CD4-positive, alpha-beta T cell treated with Interleukin-2 at 100 ng/mL for 4 hours (primary cell): ENCODE measurements at regions not wholly inside any gene's neighbourhood (a gene's known extent, or its start where the extent isn't known, plus 50 kb on each side); places are given as distances from the start of the nearest gene placed in this dataset.
"Not testable (repeated sequence)": the region's sequence is repeated elsewhere in the genome, so short reads cannot be mapped to it uniquely, and the experiment has no call there.

Source experiments
- DNase-seq: peaks from one replicate; pipeline ENCODE4 v3.0.0-alpha.2; 2020; ENCODE audit warnings: low spot score

DNA sequence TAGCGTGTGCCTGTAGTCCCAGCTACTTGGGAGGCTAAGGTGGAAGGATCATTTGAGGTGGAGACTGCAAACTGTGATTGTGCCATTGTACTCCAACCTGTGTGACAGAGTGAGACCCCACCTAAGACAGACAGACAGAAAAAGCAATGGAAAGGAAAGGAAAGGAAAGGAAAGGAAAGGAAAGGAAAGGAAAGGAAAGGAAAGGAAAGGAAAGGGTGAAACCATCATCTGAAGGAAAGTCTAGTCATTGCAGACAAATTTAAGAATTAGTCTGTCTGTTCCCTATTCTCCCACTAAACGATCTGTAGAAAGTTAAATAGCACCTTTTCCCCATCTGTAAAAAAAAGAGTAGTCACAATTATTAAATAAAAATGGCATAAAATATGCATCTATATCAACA lies 91.1 kb upstream of the SKAP2 start:
- DNase-seq, result no peak

DNA sequence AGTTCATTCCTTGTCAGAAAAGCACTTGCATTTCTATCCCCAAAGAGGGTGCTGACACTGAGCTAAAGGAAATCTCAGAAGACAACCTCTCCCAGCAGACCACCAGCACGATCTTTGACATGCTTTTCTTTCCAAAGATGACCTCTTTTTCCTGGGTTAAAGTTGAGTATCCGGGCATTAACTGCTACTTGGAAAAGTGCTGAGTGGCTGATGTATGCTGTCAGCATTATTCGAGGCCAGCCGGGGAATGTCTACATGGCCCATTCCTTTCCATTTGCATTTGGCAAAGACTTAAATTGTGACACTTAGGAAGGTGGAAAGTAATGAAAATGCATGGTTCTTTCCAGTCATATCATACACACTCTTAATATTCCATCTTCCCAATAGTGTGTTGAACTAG lies 90.6 kb upstream of the SKAP2 start:
- no peak for DNase-seq

- DNase-seq, result no peak
Measured at GRCh38 chr7:26951407-26951950, 87.1 kb upstream of the SKAP2 start.

- no peak for DNase-seq
Measured at GRCh38 chr7:26950889-26951288, 86.5 kb upstream of the SKAP2 start.

DNA sequence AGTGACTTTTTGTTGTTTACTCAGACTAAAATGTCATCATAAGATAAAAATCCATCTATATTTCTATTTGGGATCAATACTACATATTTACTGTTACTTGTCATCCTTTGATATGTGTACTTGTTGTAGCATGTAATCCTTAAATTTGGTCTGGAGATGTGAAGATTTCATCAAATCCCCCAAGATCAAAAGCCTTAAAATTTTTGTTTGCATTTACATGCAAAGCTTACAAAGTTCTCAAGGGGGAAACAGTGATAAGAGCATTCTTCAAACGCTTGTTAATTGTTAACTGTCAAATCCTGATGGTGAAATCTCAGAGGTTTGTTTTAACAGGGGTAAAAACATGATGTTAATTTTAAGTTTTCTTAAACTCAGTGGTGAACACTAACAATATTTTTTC lies 84.9 kb upstream of the SKAP2 start:
- DNase-seq, result no peak

DNA sequence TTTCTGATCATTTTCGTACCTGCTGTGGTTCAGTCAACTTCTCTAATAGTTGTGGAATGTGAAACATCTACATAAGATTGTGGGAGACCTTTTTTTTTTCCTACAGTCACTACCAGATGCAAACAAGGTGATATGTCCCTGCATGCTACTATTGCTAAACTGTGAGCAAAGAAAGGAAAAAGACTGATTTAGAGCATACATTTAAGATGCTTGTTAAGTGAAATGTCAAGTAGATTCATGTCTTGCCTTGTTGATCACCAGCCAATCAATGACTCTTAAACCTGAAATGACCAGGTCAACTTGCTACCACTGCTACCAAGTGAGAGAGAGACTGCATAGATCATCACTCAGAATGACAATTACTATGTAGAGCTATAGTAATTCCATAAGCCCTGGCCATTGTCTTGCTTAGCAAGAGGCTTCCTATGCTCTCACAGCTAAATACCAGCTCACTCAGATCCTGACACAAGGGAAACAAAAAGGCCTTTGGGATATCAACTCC lies 84.3 kb upstream of the SKAP2 start:
- no peak for DNase-seq

DNA sequence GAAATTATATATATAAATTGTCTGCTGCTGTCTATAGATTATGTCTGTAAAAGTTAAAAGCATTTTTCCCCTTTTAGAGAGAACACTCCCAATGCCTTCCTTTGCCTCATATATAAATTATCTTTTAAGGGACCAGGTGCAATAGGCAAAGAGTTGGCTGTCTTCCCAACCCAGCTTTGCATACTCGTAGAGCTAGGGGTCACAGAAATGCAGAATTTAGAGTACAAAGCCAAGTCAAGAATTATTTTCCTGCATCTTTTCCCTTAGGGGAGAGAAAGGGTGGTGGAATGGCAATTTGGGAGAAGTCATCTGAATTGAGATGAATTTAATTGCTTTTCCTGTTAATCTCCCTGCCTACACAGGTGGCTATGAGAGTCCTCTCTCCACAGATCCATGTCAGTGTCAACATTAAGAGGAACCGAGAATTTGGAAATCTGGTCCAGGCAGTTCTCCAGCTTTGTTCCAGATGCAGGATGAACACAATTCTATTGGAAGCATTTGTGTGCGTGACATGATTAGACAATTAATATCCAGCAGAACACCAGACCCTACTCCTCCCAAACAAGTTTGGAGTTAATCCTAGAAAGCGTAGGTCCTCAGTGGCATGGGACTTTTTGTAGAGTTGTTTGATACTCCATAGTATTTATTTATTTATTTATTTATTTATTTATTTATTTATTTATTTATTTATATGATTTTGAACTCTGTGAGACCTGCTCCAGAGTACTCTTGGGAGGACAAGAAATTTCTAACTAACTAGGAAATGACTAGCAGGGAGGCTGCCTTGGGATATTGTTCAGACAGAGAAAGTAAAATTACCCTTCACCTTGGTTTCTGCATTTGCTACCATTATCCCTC lies 80.3 kb upstream of the SKAP2 start:
- no peak for DNase-seq

DNA sequence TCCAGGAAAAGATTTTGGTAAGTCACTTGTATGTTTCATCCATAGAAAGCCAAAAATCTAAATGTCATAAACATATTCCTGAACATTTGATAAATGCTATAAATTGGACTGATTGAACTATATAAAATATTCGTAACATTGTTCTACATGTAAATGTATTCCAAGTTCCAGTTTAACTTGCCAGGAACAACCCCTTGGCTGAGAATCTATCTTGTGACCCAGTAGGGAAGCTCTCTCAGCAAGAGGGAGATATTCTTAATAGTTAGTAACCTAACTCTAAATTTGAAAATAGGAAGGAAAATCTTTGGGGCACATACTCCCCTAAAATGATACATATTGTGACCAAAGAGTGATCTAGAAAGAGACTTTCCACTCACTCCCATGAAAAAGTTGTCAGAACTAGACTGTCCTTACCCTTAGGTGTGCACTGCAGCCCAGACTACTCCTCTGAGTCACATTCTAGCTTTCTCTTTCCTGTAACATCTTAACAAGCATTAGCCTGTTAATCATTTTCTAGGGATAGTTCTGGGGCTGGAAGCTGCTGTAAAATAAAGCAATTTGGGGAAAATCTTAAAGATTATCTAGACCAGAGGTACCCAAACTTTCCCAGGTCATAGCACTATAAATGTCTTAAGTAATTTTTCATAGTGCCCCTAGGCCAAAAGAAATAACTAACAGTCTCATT lies 73.7 kb upstream of the SKAP2 start:
- no peak for DNase-seq

- no peak for DNase-seq
Measured at GRCh38 chr7:26937306-26937705, 72.9 kb upstream of the SKAP2 start.

DNA sequence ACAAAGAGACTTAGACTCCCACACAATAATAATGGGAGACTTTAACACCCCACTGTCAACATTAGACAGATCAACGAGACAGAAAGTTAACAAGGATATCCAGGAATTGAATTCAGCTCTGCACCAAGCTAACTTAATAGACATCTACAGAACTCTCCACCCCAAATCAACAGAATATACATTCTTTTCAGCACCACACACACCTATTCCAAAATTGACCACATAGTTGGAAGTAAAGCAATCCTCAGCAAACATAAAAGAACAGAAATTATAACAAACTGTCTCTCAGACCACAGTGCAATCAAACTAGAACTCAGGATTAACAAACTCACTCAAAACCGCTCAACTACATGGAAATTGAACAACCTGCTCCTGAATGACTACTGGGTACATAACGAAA lies 68.2 kb upstream of the SKAP2 start:
- not testable (repeated sequence) for DNase-seq

DNA sequence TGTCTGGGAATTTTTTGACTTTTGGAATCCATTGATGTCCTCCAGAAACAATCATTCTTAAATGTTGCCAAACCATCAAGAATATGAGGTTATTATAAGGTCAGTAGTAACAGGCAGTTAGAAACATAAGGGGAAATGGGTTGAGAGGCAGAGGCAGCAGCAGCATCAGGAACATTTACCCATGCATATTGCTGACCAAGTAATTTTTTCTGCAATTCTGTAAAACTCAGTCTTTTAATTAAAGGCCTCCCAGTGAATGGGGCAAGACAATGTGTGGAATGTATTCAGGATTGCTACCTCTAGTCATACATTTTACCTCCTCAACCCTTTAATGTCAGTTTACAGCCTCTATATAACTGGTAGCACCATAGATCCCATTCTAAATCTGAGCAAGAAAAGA lies 66.5 kb upstream of the SKAP2 start:
- no peak for DNase-seq

DNA sequence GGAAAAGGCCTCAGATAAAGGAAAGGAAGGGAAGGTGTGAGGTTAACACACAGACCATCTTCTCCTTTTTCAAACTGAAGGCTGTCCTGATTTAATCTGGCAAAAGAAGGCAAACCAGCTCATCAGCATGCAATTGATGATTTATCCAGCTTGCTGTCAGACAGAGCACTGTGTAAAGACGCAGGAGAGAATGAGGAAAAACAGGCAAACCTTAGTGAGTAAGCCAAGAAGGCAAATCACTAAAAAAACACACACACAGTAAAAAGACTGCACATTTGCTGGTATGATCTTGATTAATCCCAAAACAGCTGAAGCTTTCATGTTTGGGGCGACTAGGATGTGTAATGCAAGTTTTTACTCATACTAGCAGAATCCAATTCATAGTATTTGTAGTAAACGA lies 65.8 kb upstream of the SKAP2 start:
- no peak for DNase-seq

DNA sequence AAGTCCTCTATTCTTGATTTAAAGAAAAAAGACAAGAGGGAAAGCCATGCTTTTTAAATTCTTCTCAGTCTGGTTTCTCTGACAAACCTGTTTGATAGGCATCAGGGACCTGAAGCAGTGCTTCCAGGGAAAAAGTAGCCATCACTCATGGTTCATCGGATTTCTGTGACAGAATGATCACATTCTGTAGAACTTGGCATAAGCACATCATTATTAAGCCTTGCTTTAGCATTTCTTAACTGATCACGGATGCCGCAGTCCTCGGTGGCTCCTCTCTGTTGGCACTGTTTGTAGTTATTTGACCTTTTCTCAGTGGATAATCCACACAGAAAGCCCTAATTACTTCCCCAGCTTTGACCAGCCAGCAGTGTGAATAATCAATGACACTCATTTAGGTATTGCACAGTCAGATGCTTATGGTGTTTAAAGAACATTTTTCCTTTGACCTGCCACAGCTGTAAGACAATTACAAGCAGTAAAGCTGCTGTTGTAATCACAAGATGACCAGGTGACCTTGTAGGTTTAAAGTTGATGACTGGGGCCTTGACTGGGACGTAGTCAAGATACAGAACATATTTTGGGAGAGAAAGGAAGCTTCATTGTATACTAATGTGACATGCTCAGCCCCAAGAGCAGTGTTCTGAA lies 64.4 kb upstream of the SKAP2 start:
- DNase-seq, result no peak

DNA sequence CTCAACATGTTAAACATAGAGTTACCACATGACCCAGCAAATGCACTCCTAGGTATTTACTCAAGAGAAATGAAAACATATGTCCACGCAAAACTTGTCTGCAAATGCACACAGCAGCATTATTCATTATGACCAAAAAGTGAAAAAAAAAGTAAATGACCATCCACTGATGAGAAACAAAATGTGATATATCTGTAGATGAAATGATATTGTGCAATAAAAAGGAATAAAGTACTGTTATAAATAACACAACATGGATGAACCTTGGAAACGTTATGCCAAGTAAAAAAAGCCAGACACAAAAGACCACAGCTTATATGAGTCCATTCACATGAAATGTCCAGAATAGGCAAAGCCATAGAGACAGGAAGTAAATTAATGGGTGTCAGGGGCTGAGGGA lies 61.4 kb upstream of the SKAP2 start:
- no peak for DNase-seq

DNA sequence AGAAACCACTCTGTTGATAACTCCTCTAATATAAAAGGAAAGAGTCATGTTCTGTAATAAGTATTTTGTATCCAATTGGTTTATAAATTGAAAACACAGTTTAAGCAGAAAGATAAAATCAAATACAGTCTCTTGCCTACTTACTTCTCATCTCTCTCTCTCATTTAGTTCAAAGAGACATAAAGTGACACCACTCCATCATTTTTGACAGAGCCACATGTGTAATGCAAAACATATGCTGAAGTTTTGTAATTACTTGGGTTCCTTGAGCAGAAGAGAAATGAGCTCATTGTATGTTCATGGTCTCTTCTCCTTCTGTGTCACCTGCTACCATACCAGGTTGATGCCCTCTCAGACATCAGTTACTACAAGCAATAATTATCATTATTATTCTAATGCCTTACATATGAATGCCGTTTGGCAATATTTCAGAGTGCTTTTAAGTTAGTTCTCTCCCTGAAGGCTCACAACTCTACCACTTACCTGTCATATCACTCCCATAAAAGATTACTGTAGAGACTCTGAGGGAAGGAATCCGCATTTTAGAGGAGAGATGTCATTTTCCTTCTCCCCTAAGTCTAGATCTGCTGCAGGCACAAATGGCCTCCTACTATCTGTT lies 59.9 kb upstream of the SKAP2 start:
- DNase-seq, result no peak

DNA sequence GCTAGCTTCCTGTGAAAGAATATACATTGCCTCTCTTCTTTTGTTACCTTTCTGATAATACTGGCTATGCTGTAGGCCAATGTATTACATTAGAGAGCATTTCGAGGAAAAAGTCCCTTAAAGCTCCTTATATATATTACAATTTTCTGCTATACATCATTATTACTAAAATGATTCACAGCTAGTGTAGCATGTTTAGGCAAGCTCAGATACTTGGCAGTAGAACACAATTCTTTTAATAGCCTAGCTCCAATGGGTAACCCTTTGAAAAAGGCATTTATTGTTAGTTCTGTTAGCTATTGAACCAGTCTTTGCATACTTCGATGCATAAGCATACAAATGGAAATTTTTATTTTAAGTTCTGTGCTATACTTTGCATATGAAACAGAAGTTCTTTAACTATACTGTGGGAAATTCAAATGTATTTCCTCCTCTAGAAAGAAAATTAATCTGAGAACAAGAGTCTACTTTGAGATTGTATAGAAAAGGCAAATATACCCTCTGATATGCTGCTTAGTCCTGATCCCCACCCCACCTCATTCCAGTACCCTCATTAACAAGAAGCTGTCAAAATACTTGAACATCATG lies 55.6 kb upstream of the SKAP2 start:
- no peak for DNase-seq

DNA sequence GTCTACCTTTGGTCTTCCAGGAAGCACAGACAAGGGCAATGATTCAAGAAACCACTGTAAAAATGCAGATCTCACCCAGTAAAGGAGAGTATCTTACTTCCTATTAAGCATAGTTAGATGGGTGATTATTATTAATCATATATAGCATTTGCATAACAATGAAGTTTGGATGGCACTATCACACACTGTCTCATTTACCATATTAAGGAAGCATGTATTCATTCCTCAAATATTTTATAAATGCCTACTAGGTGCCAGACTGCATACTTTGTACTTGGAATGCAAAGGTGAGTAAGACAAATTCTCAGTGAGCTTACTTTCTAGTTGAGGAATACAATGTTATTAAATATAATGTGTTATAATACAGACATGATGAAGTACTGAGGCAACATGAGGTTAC lies 53.9 kb upstream of the SKAP2 start:
- DNase-seq, result no peak

DNA sequence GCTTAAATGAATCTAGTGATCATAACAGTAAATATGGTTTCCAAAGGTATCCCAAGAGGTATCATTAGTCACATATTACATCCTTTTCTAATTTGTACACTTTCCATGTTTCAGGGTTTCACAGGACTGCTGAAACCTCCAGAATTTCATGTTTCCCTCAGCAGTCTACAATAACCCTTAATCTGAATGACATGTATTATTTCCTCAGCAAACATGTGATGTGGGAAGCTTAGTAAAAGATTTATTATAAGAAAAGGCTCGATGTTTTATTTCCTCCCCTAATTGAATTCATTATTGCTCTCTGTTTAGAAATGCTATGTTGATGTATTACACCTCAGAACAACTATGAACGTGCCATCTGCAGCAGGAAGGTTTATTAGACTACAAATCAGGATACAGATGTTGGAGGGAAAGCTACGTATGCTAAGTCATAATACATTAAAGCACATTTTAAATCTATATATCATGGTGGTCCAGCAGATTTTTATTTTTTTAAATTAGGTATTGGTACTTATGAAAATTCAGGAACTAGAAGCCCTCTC lies 52.5 kb upstream of the SKAP2 start:
- no peak for DNase-seq

DNA sequence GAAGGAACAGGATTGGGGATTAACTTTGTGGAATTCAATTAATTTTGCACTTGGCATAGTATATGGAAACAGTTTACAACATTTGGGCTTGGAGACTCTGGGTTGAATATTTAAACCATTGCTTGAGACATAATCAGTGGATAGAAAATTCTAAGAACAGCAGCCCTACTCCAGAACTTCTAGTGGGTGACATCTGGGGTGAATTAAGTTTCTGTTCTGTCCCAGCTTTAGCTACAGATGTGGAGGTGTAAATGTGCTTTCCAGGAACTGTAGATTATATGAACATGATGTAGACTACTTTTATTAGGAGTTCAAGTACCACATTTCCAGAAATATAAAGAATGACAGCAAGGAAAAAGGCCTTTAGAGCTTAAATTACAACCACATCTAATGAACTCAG lies 51.9 kb upstream of the SKAP2 start:
- DNase-seq, result no peak
